Central memory CD8-positive, alpha-beta T cell (primary cell): ENCODE measurements at regions not wholly inside any gene's neighbourhood (a gene's known extent, or its start where the extent isn't known, plus 50 kb on each side); places are given as distances from the start of the nearest gene placed in this dataset.

ENCODE experiments used
- ATAC-seq: fragments of 150-1000 bp; cut with Tn5 transposase; replicated peaks from 2 replicates; pipeline ENCODE4 v1.10.0; 2022; ENCODE audit warnings: mild to moderate bottlenecking, moderate FRiP score, moderate number of reproducible peaks; ENCODE audit not compliant: poor library complexity, severe bottlenecking; ENCODE audit errors: extremely low read depth
- DNase-seq, 2 donors: peaks; one replicate each; pipeline ENCODE4 v3.0.0; 2021; ENCODE audit warnings: low spot score in 2 of 2
- H3K27ac Mint-ChIP-seq: one replicate; pipeline ENCODE4 v1.8.0; 2022; ENCODE audit warnings: low read depth, mild to moderate bottlenecking, moderate library complexity, mixed read lengths
- H3K27me3 Mint-ChIP-seq: one replicate; pipeline ENCODE4 v1.8.0; 2022; ENCODE audit warnings: mixed read lengths
- H3K36me3 Mint-ChIP-seq: one replicate; pipeline ENCODE4 v1.8.0; 2022; ENCODE audit warnings: mild to moderate bottlenecking, moderate library complexity, mixed read lengths; ENCODE audit not compliant: insufficient read depth
- H3K4me1 Mint-ChIP-seq: one replicate; pipeline ENCODE4 v1.8.0; 2022; ENCODE audit warnings: mixed read lengths
- H3K4me3 Mint-ChIP-seq: one replicate; pipeline ENCODE4 v1.8.0; 2022; ENCODE audit warnings: mild to moderate bottlenecking, moderate library complexity, mixed read lengths
- H3K9me3 Mint-ChIP-seq: one replicate; pipeline ENCODE4 v1.8.0; 2022; ENCODE audit warnings: mixed read lengths

DNA sequence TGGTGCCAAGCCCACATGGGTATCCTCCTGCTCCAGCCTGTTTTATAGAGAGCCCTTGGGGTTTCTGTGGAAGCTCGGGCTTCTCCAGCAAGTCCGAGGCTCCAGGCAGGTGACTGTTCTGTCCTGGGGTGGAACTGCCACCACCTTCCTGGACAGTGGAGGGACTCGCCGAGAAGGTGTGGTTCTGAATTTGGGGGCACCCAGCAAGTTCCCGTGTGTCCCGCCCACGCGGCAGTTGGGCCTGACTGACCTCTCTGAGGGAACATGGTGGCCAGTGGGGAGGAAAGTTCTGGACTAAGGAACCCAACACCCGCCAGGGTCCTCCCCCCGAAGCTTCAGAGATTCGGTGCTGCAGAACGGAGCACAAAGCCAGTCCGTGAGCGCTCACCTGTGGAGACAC, 158.1 kb upstream of the C1orf174 start:
- Mint-ChIP-seq H3K36me3 (no peaks in the 10 kb centered on the region), H3K27ac (no peak overlapping the region)

DNA sequence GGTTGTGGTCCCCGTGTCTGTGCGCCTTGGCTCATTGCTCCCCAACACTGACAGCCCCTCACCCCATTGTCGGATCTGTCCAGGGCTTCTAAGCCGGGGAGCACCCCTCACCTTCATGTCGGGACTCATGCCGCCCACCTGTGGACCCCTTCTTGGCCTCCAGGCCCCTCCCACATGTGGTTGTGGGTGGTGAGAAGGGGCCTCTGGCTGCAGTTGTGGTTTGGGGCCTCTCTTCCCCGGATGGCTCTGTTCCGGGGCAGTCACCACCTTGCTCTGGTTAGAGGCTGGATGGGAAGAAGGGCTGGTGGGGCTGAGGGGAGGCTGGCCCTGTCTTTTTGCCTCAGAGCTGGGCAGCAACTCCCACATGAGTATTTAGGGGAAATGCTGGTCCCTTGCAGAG, 158.6 kb upstream of the C1orf174 start:
- no peak for DNase-seq
- Mint-ChIP-seq H3K27ac (no peak overlapping the region), H3K27me3 (peaks cover 11% of the 10 kb centered on the region), H3K36me3 (no peaks in the 10 kb centered on the region), H3K4me3 (no peak overlapping the region), H3K4me1 (no peaks in the 10 kb centered on the region), H3K9me3 (no peaks in the 10 kb centered on the region)
- no peak for ATAC-seq

More for the DNA sequence above, 158.1 kb upstream of the C1orf174 start:
- ATAC-seq (no peak), DNase-seq (no peak)
- H3K4me1 Mint-ChIP-seq, result peaks cover 2% of the 10 kb centered on the region
- H3K4me3 Mint-ChIP-seq, result no peak overlapping the region
- H3K27me3 Mint-ChIP-seq, result peaks cover 17% of the 10 kb centered on the region
- no peaks in the 10 kb centered on the region for H3K9me3 Mint-ChIP-seq

DNA sequence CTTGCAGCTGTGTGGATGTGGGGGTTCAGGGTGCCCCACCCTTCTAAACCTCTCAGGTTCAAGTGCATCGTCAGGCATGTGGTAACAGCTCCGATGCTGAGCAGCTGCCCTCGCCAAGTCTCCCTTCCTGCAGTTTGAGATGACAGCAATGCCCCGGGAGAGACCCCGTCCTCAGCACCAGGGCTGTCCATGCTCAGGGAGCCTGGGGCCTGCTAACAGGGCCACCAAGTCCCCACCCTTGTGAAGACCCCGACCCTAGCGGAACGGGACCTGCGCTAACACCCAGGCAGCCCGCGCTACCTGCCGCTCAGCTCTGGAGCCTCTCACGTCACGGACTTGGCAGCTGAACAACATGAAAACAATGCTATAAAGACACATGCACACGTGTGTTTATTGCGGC, 159.2 kb upstream of the C1orf174 start:
- Mint-ChIP-seq H3K27me3 (peaks cover 11% of the 10 kb centered on the region), H3K4me3 (no peak overlapping the region), H3K27ac (no peak overlapping the region), H3K9me3 (no peaks in the 10 kb centered on the region), H3K36me3 (no peaks in the 10 kb centered on the region), H3K4me1 (no peaks in the 10 kb centered on the region)
- ATAC-seq, result no peak
- DNase-seq, result no peak

DNA sequence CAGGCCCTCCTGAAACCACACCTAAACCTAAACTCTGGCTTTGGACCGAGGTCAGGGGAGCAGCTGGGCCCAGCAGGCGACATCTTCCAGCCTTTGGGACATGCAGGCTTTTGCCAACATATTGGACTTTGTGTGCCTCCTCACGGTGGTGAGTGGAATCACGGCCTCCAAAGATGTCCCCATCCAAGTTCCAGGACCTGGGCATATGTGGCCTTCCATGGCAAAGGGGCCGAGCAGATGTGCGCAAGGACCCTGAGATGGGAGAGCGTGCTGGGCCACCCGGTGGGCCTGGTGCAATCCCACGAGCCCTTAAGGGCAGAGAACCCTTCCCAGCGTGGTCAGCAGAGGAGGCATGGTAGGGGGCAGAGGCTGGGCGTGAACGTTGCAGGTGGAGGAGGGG, 160.8 kb upstream of the C1orf174 start:
- ATAC-seq, result no peak
- no peak overlapping the region for H3K27ac Mint-ChIP-seq
- H3K9me3 Mint-ChIP-seq, result no peaks in the 10 kb centered on the region
- H3K4me1 Mint-ChIP-seq, result no peaks in the 10 kb centered on the region
- no peak for DNase-seq
- no peaks in the 10 kb centered on the region for H3K36me3 Mint-ChIP-seq
- H3K4me3 Mint-ChIP-seq, result no peak overlapping the region
- H3K27me3 Mint-ChIP-seq, result peaks cover 9% of the 10 kb centered on the region

DNA sequence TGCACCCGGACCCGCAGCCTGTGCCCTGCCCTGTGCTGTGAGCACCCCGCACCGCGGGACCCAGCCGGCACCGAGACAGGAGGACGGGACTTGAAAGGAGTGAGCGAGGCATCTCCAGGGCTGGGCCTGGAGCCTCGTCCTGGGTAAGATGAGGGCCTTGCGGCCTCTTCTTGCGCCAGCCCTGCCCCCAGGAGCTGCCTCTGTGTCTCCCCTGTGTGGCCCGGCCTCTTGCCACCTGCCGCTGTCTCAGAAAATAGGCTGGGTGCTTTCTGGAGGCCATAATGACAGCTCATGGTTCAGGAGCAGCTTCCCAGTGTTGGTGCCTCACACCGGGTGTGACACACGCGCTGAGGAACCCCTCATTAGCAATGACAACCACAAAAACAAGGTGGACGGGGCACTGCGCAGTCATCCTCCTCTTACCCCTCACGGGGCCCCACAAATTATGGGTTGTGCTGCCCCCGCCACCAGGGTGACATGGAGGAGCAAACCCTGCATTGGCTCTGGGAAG, 161.5 kb upstream of the C1orf174 start:
- ATAC-seq, result no peak

DNA sequence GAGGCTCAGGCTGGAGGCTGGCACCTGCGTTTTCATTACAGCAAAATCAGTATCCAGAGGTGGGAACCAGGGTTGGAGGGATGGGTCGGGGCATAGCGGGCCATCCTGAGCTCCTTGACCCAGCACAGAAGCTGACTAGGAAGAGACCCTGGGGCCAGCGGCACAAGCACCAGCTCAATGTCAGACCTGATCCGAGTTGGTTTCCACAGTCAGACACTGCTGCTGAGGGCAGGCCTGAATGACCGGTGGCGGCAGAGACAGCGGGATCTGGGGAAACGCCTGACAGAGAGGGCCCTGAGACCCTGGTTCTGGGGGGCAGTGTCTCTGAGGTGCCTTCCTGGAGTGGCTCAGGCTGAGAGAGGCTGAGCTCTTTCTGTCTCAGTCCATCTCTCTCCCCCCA, 162.0 kb upstream of the C1orf174 start:
- Mint-ChIP-seq H3K4me3 (no peak overlapping the region), H3K36me3 (no peaks in the 10 kb centered on the region), H3K4me1 (no peaks in the 10 kb centered on the region), H3K9me3 (no peaks in the 10 kb centered on the region), H3K27me3 (no peaks in the 10 kb centered on the region), H3K27ac (no peak overlapping the region)
- no peak for DNase-seq
- ATAC-seq, result no peak

More for the DNA sequence above, 161.5 kb upstream of the C1orf174 start:
- no peak for DNase-seq
- Mint-ChIP-seq H3K36me3 (no peaks in the 10 kb centered on the region), H3K4me3 (no peak overlapping the region), H3K27me3 (peaks cover 2% of the 10 kb centered on the region), H3K27ac (no peak overlapping the region), H3K4me1 (no peaks in the 10 kb centered on the region), H3K9me3 (no peaks in the 10 kb centered on the region)

DNA sequence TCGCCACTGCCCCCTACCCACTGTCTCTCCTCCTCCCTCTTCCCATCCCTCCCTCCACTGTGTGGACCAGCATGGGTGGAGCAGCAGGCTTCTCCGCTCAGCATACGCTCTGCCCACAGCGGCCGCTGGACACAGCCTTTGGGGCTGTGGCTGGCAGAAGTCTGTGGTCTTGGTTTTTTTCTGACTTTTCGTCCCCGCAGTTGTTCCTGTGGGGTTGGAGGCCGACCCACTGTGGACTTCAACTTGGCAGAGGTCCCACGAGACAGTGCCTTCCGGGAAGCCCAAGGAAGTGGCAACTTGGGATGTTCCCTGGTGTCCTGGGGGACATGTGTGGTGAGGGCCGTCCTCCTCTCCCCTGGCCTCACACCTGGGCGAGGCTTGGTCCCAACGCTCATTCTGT, 162.5 kb upstream of the C1orf174 start:
- Mint-ChIP-seq H3K27ac (no peak overlapping the region), H3K36me3 (no peaks in the 10 kb centered on the region), H3K9me3 (no peaks in the 10 kb centered on the region), H3K27me3 (no peaks in the 10 kb centered on the region), H3K4me3 (no peak overlapping the region), H3K4me1 (no peaks in the 10 kb centered on the region)
- no peak for ATAC-seq
- no peak for DNase-seq

DNA sequence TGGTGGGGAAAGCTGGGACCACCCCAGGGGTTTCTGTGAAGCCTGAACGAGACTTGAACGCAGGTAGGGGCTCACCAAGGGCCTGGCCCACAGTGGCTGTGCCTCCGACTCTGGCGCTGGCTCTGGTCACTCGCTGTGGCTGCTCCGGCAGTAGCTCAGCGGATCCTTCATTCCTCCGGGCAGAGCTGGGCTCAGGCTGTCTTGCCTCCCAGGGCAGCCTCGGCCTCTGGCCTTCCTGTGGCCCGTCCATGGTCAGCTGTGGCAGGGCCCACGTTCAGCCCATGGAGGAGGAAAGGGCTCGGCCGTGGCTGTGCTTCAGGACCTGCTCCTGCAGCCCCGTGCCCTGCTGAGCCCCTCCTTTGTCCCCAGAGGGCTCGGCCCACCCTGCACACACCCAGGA, 162.9 kb upstream of the C1orf174 start:
- no peaks in the 10 kb centered on the region for H3K27me3 Mint-ChIP-seq
- no peak for ATAC-seq
- H3K36me3 Mint-ChIP-seq, result no peaks in the 10 kb centered on the region
- DNase-seq, result no peak
- no peaks in the 10 kb centered on the region for H3K4me1 Mint-ChIP-seq
- H3K27ac Mint-ChIP-seq, result no peak overlapping the region
- no peak overlapping the region for H3K4me3 Mint-ChIP-seq
- H3K9me3 Mint-ChIP-seq, result no peaks in the 10 kb centered on the region

DNA sequence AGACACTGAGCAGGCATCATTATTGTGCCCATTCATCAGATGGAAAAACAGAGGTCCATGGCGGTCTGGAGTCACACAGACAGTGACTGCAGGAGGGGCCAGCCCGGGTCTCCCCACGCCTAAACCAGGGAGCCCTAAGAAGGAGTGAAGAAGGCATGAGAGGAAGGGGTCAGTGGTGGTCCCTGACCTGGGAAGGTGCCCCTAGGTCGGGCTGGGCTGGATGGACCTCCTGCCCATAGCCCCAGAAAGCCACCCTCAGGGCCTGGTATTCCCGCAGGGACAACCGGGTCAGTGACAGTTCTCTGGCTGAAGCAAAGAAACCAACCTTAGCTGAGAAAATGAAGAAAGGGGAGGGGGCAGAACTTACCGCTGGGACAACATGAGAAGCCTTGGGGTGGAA, 163.4 kb upstream of the C1orf174 start:
- Mint-ChIP-seq H3K36me3 (no peaks in the 10 kb centered on the region), H3K4me3 (no peak overlapping the region), H3K9me3 (no peaks in the 10 kb centered on the region), H3K27me3 (no peaks in the 10 kb centered on the region), H3K27ac (no peak overlapping the region), H3K4me1 (no peaks in the 10 kb centered on the region)
- no peak for DNase-seq
- no peak for ATAC-seq

DNA sequence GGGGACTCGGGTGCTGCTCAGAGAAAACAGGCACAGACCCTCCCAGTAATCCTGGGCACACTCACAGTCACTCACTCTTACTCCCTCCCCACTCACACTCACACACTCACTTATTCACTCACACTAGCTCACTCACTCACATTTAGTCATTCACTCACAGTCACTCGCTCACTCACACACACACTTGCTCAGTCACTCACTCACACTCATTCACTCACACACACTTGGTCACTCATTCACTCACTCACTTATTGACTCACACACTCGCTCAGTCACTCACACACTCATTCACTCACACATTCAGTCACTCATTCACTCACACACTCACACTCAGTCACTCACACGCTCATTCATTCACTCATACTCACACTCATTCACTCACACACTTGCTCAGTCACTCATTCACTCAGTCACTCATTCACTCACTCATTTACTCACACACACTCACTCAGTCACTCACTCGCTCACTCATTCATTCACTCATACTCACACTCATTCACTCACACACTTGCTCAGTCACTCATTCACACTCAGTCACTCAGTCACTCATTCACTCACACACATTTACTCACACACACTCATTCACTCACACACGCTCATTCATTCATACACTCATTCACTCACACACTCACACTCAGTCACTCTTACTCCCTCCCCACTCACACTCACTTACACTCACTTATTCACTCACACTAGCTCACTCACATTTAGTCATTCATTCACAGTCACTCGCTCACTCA, 164.2 kb upstream of the C1orf174 start:
- DNase-seq, result no peak
- Mint-ChIP-seq H3K27ac (no peak overlapping the region), H3K4me3 (no peak overlapping the region), H3K36me3 (no peaks in the 10 kb centered on the region), H3K4me1 (no peaks in the 10 kb centered on the region), H3K9me3 (no peaks in the 10 kb centered on the region), H3K27me3 (no peaks in the 10 kb centered on the region)
- ATAC-seq, result no peak

DNA sequence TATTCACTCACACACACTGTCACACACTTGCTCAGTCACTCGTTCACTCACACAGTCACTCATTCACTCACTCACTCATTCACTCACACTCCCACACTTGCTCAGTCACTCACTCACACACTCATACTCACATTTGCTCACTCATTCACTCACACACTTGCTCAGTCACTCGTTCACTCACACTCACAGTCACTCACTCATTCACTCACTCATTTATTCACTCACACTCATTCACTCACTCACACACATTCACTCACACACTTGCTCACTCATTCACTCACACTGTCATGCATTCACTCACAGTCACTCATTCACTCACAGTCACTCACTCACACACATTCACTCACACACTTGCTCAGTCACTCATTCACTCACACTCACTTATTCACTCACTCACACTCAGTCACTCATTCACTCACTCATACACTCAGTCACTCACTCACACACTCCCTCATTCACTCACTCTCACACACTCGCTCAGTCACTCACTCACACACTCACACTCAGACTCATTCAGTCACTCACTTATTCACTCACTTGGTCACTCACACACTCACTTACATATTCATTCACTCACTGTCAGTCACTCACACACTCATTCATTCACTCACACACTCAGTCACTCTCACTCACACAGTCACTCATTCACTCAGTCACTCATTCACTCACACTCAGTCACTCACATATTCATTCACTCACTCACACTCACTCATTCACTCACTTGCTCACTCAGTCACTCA, 167.0 kb upstream of the C1orf174 start:
- ATAC-seq (no peak), DNase-seq (no peak)
- peaks cover 20% of the 10 kb centered on the region for H3K27me3 Mint-ChIP-seq
- no peak overlapping the region for H3K4me3 Mint-ChIP-seq
- no peak overlapping the region for H3K27ac Mint-ChIP-seq
- H3K9me3 Mint-ChIP-seq, result no peaks in the 10 kb centered on the region
- no peaks in the 10 kb centered on the region for H3K36me3 Mint-ChIP-seq
- no peaks in the 10 kb centered on the region for H3K4me1 Mint-ChIP-seq

DNA sequence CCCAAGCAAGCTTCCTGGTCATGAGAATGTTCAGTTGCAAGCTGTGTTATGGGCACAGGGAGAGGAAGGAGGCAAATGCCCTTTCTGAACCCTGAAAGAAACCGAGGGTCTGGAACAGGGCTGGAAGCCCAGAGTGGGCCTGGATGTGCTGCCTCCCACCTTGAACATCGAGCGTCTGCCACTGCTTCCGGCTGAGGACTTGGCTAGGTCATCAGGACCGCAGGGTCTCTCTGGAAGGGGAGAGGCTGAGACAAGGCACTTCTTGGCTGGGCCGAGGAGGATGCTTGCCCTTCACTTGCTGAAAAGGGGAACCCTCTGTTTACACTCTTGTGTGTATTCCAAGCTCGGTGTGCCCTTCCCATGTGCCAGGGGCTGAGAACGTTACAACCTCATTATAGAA, 168.0 kb upstream of the C1orf174 start:
- ATAC-seq, result no peak
- no peaks in the 10 kb centered on the region for H3K4me1 Mint-ChIP-seq
- no peak overlapping the region for H3K4me3 Mint-ChIP-seq
- H3K27me3 Mint-ChIP-seq, result peaks cover 31% of the 10 kb centered on the region
- H3K36me3 Mint-ChIP-seq, result no peaks in the 10 kb centered on the region
- no peaks in the 10 kb centered on the region for H3K9me3 Mint-ChIP-seq
- H3K27ac Mint-ChIP-seq, result no peak overlapping the region
- no peak for DNase-seq

DNA sequence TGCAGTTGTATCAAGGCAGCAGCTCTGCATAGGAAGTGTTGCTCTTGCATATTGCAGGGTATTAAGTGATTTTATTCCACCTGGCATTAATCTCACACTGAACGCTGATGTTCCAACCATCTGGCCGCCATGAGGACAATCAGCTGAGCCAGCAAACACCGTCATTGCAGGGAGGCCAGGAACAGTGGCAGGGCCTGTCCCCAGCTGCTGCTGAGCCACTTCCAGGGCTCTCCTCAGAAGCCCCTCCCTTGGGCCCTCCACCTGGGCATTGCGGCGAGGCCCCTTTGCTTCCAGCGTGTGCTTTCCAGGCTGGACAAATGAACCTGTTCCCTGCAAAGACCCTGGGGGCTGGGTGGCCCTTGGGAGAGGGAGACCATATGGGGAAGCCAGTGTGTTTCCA, 171.6 kb upstream of the C1orf174 start:
- ATAC-seq (no peak), DNase-seq (no peak)
- Mint-ChIP-seq H3K4me3 (no peak overlapping the region), H3K9me3 (no peaks in the 10 kb centered on the region), H3K27me3 (peaks cover 37% of the 10 kb centered on the region), H3K36me3 (no peaks in the 10 kb centered on the region), H3K27ac (no peak overlapping the region), H3K4me1 (no peaks in the 10 kb centered on the region)
